HTERT RPE-1 (cell line): ENCODE measurements at regions not wholly inside any gene's neighbourhood (a gene's known extent, or its start where the extent isn't known, plus 50 kb on each side); places are given as distances from the start of the nearest gene placed in this dataset.

Experiments used
- in situ Hi-C: fragments of 300-500 bp; cut with MboI; formaldehyde crosslinking; loops from 4 replicates; pipeline ENCODE4 v1.14.3; 2020; ENCODE audit warnings: low sequenced_read_pairs

- in situ Hi-C loops, result no loop called here
Measured at GRCh38 chr10:3853547-3854303, 68.7 kb upstream of the KLF6 start.

GRCh38 chr10:3853016-3853415 lies 68.0 kb upstream of the KLF6 start:
- in situ Hi-C loops, result no loop called here

GRCh38 chr10:3852147-3852904 lies 67.3 kb upstream of the KLF6 start:
- in situ Hi-C loops, result no loop called here

GRCh38 chr10:3850999-3851937 lies 66.3 kb upstream of the KLF6 start:
- in situ Hi-C loops, result no loop called here

- in situ Hi-C loops, result no loop called here
Measured at GRCh38 chr10:3848775-3849635, 64.0 kb upstream of the KLF6 start.

GRCh38 chr10:3848005-3848774 lies 63.2 kb upstream of the KLF6 start:
- in situ Hi-C loops, result no loop called here

GRCh38 chr10:3846736-3847135 lies 61.7 kb upstream of the KLF6 start:
- in situ Hi-C loops, result no loop called here

- in situ Hi-C loops, result no loop called here
Measured at GRCh38 chr10:3844491-3845025, 59.5 kb upstream of the KLF6 start.

- in situ Hi-C loops, result no loop called here
Measured at GRCh38 chr10:3838460-3839437, 53.7 kb upstream of the KLF6 start.

- in situ Hi-C loops, result no loop called here
Measured at GRCh38 chr10:3837647-3838459, 52.8 kb upstream of the KLF6 start.

GRCh38 chr10:3836222-3836820 lies 51.3 kb upstream of the KLF6 start:
- in situ Hi-C loops, result no loop called here

GRCh38 chr10:3835770-3836169 lies 50.8 kb upstream of the KLF6 start:
- in situ Hi-C loops, result no loop called here

- in situ Hi-C loops, result no loop called here
Measured at GRCh38 chr10:3834947-3835346, 49.9 kb upstream of the KLF6 start.
